ENCODE measurements at regions not wholly inside any gene's neighbourhood (a gene's known extent, or its start where the extent isn't known, plus 50 kb on each side); places are given as distances from the start of the nearest gene placed in this dataset.

DNA sequence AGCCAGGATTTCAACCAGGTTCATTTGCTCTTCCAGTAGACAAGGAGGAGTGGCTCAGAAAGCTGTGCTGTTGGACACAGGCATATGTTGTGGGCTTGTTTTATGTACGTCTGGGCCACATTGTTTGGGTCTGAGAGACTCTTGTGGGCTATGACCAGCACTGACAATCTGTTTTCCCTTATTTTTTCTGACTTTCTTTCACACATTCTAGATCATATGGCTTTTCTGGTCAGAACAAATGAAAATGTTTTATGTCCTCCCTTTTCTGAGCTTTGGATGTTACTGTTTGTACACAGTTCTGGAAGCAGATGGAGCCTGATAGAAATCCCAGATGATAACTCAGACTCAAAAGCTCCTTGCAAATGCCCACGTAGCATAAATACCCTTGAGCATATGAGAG, 85.8 kb upstream of the RGMA start:
- DNase-seq, result no peak

DNA sequence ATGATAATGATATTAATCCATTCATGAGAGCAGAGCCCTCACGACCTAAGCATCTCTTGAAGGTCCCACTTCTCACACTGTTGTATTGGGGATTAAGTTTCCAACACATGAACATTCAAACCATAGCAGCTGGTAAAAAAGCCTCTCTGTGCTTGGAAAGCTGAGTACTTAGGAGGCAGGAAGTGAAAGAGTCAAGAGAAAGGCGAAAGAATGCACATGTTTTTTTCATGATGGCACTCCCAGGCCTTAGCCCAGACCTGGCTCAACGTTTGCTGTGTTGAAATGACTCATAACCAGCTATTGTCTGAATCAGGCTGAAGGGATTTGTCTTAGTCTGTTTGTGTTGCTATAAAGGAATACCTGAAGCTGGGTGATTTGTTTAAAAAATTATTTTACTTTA, 84.4 kb upstream of the RGMA start:
- DNase-seq, result no peak

DNA sequence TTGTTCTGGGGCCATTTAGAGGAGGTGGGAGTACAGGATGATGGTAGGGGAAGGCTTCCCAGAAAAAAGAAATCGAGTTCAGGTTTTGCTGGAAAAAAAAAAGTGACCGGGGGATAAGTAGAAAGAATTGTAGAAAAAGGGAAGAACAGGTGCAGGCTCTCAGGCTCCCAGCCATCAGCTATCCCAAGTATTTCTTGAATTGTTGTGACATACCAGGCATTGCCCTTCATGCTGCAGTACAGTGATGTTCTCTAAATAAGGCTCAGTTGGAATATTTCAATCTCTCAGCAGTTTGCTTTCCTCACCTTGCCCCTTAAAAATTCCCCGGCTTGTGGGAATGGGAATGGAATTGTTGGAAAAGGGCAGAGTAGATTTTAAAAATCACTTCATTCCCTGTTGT, 82.5 kb upstream of the RGMA start:
- no peak for DNase-seq

DNA sequence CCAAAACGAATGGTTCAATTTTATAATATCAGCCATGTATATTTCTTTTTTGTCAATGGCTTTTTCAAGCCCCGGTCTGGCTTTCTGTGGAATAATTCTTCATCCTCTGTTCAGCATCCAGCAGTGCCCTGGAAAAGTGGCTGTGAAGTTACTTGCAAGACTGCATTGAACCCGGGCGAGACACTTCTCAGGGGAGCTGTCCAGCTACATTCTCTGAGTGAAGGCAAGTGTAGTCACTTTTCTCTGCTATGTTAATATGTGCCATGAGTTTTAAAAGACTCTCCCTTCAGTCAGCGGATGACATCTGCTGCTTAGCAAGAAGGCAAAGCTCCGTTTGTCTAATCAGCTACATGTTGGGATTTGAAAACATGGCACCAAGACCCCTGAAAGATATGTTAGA, 81.3 kb upstream of the RGMA start:
- DNase-seq, result no peak

DNA sequence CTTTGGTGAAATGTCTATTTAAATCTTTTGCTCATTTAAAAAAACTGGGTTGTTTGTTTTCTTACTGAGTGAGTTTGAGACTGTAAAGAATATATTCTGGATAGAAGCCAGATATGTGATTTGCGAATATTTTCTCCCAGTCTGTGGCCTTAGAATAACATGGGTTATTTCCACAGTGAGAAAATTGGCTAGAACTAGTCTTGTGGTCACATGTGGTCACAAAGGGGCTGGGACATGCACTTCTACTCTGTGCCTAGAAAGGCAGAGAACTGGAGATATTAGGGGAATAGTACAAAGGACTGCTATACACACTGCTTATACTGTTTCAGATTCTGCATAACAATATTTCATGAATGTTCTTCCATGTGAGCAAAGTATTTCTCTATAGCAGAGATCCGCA, 79.9 kb upstream of the RGMA start:
- no peak for DNase-seq

DNA sequence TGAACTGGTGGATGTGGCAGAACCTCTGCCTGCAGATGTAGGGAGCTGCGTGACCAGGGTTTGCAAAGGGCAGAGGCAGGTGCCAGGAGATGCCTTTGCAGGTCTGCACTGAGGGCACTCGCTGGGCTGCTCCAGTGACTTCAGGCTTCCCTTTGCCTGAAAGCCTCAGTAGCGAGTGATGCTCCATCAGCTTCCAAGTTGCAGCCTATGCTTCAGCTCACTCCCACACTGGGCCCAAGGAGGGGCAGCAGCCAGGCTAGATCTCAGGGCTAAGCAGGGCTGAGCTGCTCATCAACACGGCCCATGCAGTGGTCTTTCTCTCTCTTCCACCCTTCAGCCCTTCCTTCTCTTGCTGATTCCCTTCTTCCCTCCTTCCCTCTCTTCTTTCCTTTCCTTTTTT, 78.3 kb upstream of the RGMA start:
- DNase-seq, result no peak

DNA sequence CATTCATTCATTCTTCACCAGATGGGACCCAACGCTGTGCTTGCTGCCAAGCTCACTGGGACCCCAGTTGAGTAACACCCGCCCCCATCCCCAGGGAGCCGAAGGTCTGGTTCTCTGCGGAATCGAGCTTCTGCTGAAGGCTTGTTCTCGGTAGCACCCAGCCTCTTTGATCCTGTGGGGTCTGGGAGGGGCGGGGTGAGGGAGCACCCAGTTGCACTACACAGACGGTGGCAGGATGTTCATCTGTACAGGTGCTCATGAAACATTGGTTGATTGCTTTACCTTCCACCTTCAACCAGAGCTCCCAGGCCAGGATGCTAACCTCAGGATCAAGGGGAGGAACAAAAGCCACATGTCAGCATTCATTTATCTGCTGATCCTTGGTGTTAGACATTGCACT, 77.7 kb upstream of the RGMA start:
- DNase-seq, result no peak

DNA sequence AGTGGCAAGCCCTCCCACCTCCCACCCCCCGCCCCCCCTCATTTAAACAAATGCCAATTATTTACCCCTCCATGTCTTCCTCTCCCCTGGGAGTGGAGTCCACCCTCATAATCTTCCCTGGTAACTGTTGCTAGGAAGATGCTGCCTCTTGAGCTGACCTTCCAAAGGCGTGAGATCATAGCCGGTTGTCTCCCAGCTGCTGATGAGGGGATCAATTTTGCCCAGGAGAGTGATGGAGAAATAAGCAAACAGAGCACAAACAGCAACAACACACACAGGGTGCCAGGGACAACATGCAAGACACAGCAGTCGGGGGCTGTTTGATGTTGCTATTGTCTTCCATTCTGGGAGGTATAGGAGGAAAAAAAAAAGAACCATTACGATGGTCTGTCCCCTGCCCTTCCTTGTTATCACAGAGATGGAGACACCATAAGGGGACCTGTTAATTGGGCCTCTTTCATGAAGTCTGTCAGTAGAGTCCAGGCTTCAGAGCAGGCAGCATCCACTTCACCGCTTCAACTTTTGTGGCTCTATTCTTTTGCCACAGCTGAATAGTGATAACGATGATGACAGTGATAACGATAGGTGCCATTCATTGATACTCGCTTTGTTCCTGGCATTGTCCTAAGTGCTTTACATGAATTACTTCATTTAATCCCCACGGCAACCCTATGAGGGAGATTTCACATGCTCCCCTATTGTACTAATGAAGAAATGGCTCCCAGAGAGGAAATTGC, 76.9 kb upstream of the RGMA start:
- DNase-seq, result no peak

DNA sequence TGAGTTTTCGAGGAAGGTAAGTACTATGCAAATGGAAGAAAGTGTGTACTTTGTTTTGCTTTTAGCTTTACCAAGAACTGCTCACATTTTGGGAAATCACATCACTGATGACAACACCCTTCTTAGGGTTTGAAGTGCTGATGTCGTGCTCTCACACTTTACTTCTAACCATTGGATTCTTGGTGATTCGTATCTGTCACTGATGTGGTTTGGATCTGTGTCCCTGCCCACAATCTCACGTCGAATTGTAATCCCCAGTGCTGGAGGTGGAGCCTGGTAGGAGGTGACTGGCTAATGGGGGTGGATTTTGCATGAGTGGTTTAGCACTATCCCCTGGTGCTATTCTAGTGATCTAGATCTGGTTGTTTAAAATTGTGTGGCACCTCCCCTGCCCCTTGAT, 75.4 kb upstream of the RGMA start:
- DNase-seq, result peak; percentile 5 to 17

DNA sequence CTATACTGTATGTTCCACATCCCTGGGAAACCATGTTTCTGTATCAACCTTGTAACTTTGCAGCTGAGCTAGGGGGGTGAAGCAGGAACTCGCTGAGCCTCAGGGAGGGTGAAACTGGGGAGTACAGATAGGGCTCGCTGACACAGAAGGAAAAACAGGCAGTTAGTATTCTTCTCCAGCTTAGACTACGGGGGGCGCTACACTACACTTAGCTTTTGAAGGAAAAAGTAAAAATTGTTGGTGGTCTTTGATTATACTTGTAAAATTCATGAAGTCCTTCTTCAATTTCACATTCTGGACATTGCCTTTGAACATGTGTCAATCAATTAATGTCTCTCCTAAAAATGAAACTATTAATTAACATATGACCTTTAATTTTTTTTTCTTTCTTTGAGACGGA, 73.5 kb upstream of the RGMA start:
- no peak for DNase-seq

DNA sequence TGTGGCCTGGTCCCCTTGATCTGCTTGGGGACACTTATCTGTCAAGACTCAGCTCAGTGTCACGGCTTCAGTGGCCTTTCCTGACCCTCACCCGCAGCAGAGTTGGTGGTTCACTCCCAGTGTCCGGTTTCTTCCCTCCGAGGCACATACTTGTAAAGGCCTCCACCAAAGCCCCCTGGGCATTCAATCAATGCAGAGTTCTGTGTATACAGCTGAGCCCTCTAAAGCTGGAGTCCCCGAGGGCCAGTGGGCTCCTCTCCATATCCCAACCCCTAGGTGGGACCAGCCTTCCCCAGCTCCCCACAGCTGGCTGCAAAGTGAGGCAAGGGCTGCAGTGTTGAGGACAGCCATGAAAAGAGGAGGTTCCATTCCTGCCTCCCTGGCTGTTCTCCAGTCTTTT, 70.9 kb upstream of the RGMA start:
- no peak for DNase-seq

DNA sequence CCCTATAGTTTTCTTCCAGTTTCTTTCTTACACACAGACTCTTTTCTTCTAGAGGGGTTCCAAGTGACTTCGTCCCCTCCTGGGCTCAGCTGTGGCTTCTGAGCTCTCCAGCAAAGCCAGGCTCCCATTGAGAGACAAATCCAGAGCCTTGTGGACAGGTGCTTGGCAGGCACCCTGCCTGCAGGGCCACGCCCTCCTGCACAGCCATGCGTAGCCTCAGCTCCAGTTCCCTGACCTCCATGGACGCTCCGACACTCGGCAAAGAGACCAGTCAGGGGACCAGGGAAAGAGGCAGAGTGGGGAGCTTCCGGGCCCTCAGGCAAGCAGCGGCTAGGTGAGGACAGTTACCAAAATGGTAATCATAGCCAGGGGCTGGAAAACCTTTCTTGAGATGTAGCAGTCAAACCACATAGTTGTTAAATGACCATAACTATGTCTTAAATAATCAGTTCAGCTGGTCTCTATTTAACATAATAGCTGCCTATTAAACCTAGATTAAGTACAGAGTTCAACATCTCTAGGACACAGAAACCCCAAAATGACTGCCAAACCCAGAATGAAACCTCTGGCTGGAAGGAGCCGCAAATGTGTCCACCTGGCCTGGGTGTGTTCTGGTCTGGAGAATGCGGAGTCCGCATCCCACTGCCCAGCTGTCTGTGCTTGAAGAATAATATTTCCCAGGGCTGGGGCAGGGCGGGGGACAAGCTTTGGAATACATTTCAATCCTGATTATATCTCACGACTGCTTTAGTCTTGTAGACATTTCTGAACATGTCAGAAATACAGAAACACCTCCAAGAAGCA, 69.3 kb upstream of the RGMA start:
- no peak for DNase-seq

DNA sequence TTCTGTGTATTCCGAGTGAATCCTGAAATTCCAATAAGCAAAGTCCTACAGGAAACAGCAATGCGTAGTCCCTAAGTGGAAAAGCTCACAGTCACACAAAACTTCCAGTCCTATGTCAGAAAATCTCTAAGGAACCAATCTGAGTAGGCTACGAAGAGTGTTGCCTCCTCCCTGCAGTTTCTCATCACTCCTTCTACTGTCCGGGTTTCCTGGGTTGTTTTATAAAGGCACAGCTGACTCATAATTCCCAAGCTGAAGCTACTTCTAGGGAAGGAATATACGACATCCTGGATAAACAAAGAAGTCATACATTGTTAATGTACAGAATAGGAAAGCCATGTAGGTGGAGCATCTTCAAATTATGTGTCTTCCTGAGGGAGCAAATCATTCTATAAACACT, 65.7 kb upstream of the RGMA start:
- DNase-seq, result no peak

DNA sequence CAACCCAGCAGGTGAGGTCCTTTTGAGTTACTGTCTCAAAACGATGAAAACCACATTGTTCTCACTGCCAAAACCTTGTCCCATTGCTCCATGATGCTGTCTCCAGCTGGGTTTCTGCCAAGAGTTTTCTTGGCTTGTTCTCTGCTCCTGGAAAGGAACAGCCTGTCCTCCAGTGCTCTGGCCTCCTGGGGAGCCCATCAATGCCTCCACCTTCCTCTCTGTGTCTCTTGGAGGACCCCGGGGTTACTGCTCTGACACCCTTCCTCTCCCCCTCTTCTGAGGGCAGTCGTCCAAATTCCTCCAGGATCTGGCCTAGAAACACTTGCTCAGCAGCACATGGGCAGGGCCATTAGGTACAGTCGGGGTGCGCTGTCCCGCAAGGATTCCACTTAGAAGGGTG, 63.9 kb upstream of the RGMA start:
- no peak for DNase-seq

DNA sequence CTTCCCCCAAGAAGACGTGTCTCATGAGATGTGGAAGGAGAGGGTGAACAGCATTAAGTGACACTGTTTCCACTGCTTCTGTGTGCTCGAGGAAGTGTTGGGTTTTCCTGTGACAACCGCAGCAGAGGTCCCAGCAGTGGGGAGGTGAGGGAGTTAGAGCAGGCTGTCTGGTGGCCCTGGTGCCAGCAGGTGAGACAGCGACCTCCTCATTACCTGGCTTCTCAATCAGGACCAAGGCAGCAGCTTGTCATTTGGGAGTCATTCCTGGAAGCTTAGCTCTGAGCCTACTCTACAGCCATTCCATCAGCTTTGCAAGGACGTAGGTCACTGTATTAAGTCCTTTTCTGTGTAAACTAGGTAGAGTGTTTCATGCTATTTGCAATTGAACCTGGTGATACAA, 63.3 kb upstream of the RGMA start:
- DNase-seq, result no peak

DNA sequence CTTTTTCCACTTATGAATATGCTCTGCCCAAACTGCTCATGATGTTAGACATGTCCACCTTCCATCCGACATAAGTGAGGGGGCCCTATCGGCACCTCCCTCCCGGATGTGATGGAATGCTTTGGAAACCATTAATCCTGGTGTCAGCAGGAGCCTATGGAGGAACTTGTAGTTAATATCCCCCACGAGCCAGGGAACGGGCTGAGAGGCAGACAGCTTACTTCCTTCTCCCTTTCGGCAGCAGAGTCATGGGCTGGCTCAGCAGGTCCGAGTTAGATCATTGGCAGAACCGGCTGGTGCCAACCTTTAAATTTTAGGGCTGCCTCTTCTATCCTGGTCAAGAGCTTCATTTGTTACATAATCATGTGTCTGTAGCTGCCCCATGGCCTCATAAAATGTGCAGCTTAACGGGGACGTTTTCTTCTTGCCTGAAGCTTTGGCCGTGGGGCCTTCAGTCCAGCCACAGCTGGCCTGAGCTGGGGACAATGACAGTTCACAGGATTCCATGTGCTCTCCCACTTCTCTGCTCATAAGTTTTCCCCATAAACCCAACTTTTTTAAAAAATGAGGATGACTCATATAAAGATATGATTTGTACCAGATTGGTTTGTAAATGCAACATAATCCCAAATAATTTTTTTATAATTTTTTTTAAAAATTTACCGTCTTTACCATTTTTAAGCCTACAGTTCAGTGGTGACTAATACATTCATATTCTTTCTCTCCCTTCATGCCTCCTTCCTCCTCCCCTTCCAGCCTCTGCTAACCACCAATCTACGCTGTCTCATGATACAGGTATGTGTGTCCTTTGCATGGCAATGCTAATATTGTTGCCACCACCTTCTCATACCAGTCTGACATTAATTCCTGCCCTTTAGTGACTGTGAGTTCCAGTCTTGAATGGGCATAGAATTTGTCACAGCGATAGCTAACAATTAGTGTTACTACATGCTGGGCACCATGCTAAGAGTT, 62.2 kb upstream of the RGMA start:
- DNase-seq, result no peak

DNA sequence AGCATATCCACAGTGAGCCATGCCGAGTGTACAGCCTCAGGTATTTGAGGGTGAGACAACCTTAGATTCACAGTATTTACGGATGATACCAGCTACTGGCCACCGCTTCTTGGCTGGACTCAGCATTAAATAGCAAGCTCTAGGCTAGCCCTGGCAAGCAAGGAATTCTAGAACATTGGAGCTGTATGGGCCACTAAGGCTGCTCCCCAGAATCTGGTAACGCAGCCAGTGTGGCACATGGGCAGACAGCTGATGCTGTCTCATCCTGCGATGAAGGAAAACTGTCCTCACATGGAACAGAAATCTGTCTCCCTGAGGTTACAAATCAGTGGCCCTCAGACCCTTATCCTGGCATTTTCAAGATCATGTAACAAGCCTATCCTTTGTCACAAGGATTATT, 57.6 kb upstream of the RGMA start:
- DNase-seq, result no peak

DNA sequence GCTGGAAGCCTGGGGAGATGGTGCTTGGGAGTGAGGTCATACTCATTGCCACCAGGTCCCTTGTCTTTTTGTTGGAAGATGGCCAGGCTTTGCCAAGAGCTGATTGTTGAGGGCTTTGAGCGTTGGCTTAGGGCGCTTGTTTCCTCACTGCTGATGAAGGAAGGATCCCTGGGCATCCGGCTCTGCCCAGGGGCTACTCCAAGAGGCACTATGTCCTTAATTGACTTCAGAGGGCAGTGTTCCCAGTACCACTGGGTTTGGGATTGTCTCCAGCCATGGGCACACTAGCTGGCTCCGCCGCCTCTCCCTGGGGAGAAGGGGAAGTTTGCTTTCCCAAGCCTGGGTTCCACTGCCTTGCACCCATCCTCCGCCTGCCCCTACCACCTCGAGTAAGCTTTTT, 57.2 kb upstream of the RGMA start:
- no peak for DNase-seq

DNA sequence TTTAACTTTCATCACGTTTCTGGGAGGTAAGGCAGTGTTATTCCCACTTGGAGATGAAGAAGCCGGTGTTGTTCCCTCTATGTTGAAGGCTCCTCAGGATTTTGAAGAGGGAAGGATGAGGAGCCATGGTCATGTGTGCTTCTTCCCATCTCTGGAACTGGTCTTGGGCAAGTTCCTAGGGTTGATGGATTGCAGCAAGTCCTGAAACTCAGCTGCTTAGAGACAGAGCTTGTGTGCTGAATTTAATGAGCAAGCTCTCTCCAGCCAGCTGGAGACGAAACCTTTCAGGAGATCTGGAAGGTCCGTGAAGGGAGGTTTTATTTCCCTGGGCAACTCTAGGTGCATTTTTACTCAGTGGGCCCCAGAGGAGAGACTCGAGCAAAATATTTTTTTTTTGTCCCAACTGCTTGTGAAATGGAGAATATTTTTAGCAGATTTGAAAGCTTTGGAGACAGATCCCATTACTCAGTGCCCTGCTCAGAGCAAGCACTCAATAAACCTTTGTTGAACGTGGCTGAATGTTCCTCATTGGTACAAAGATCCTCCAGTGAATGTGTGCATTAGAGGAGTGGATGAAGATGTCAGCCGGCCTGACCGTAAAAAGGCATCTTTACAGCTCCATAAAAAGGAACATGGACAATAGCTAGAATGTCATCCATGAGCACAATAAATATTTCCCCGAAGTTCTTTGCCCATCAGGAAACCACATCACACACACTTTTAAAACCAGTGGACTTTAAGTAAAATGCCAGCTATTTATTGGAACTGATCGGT, 55.6 kb upstream of the RGMA start:
- DNase-seq, result no peak

DNA sequence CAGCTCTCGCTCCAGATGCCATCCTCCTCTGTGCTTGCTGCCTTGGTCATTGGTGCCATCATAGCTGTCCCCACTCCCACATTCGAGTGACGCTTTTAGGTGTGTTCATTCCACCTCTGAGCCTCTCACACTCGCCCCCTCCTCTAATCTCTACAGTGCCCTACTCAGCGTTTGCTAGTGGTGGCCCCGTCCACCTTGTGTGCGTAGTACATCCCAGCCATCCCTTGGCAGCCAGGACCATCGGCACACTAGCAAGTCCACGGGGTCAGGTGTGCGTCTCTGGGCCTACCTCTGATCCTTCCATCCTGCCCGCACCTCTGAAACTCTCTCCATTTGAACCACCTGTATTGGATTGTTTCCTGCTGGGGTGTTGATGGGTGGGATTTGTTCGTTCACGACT, 54.2 kb upstream of the RGMA start:
- no peak for DNase-seq

DNA sequence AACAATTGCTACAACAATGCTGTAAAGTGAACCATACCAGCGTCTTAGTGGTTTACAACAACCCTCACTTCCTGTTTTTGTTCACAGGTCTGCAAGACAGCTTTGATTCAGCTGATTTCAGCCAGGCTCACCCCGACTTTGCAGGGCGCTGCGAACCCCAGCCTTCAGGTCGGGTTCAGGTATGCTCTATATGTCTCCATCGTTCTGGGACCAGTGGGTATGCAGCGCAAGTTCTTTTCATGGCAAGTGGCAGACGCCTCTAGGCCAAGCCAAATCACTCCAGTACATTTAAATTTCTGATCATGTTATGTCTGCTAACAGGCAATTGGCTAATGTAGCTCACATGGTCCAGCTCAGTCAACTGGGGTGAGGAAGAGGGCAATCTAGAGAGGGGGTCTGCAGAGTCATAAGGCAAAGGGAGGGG, 52.4 kb upstream of the RGMA start:
- DNase-seq, result no peak

DNA sequence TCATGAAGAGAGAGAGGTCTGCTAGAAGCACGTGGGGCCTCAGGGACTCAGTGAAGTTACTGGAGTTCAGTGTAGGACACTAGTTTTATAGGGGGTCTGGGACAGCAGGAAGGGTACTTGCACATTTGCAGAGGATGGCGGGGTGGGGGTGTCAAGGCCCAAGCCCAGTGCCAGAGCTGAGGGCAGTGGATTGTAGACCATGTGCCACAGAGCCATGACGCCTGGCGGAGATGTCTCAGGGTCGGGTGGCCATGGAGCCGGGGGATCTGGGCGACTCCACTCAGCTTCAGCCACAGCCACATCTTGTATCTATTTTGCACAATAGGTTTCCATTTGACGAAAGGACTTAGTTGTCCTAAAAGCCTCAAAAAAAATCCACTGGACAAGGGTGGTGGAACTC, 50.4 kb upstream of the RGMA start:
- DNase-seq, result no peak
